Renal pelvis (tissue), 1 donor: ENCODE measurements at regions not wholly inside any gene's neighbourhood (a gene's known extent, or its start where the extent isn't known, plus 50 kb on each side); places are given as distances from the start of the nearest gene placed in this dataset.
A peak's percentile ranks its signal among the peaks of the same experiment; 100 is the strongest.
"Not testable (repeated sequence)": the region's sequence is repeated elsewhere in the genome, so short reads cannot be mapped to it uniquely, and the experiment has no call there.

Experiments
- DNase-seq: peaks from one replicate; pipeline ENCODE4 v3.0.0-alpha.2; 2013

DNA sequence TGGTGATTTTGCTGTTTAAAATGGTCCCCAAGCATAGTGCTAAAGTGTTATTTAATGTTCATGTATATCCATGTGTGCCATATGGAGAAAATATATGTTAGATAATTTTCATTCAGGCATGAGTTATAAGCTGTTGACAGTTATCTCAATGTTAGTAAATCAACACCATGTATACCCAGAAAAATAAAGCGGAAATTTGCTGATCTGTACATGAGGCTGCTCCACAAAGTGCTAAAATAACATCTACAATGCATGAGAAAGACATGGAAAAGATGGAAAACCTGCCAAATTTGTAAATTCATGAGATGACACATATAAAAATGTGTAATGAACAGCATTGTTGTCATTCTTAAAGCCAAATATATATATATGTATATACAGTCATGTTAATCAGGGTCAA, 1199.2 kb downstream of the FSCB start:
- DNase-seq = no peak

DNA sequence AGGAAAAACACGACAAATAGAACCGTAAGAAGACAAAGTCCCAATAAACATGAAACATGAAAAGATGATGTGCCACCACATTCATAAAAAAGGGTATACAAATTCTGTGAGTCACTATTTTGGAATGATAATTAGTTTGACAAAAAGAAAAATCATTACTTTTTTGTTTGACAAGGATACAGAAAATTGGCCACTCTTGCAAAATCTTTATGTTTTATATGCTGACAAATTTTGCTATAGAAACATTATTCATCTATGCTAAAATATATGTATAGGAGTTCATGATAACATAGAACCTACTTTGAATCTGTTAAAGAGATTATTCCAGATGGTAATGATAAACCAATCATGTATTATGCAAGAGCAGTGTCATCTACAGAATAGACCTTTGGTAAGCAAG, 1201.0 kb downstream of the FSCB start:
- DNase-seq = no peak

DNA sequence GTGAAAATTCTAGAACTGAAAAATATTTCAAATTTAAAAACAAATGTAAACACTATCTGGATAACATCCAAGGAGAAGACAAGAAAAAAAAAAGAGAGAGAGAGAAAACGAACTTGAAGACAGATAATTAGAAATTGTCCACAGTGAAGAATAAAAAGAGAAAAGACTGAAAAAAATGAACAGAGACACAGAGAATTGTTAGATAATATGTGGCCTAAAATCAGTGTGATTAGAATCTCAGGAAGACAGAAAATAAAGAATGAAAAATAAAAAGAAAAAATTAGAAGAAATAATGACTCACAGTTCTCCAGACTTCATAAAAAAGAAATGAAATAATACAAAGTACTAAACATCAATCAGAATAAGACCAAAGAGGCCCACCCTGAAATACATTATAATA, 1209.3 kb downstream of the FSCB start:
- DNase-seq = no peak

DNA sequence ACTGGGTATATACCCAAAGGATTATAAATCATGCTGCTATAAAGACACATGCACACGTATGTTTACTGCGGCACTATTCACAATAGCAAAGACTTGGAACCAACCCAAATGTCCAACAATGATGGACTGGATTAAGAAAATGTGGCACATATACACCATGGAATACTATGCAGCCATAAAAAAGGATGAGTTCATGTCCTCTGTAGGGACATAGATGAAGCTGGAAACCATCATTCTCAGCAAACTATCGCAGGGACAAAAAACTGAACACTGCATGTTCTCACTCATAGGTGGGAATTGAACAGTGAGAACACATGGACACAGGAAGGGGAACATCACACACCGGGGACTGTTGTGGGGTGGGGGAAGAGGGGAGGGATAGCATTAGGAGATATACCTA, 1211.0 kb downstream of the FSCB start:
- DNase-seq = not testable (repeated sequence)

DNA sequence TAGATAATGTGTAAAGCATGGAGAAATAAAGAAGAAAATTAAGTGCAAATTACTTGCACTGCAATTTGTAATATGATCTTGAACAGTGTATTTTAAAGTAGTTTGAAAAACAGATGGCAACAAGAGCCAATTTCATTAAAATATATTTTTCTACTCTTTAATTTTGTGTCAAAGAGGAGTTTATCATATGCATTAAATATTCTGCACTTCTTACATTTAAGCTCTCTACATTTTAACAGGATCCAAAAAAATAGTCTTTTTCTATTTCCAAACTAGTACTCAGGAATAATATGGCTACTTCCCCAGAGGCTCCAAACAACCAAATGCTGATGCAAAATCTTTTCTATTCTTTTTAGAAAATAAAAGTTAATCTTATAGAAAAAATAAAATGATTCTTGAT, 1221.5 kb downstream of the FSCB start:
- DNase-seq = no peak

DNA sequence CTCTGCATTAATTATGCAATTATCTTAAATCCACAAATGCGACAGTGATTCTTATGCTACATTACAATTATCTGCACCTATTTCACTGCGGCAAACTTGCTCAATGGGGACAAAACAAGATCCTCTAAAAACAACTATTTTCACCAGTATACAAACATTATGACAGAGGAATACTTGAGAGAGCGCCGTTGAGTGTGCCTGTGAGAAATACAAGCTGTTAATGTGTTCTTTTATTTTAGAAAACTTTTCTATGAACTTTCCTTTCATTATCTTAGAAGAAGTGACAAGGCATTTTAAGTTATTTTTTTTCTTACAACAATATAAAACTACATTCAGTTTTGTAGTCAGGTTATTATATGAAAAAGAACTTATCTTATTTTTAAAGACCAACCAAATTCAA, 1247.0 kb downstream of the FSCB start:
- DNase-seq = no peak

DNA sequence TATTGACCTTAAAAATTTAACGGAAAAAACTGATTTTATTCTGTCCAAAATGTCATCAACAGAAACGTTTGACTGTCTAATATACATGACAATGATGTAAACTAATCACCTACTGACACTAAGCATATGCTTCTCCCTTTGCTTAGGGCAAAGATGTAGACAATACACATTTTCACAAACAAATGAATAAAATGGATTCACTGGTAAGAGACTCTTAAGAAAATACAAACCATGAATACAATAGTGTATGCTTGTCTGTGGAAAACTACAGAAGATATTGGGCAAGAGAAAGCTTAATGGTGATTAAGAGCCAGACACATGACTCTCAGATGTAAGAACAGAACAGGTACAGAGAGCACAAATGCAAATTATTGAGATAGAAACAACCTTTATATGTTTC, 1248.7 kb downstream of the FSCB start:
- DNase-seq = no peak

DNA sequence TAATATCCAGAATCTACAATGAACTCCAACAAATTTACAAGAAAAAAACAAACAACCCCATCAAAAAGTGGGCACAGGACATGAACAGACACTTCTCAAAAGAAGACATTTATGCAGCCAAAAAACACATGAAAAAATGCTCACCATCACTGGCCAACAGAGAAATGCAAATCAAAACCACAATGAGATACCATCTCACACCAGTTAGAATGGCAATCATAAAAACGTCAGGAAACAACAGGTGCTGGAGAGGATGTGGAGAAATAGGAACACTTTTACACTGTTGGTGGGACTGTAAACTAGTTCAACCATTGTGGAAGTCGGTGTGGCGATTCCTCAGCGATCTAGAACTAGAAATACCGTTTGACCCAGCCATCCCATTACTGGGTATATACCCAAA, 1250.1 kb downstream of the FSCB start:
- not testable (repeated sequence) for DNase-seq

DNA sequence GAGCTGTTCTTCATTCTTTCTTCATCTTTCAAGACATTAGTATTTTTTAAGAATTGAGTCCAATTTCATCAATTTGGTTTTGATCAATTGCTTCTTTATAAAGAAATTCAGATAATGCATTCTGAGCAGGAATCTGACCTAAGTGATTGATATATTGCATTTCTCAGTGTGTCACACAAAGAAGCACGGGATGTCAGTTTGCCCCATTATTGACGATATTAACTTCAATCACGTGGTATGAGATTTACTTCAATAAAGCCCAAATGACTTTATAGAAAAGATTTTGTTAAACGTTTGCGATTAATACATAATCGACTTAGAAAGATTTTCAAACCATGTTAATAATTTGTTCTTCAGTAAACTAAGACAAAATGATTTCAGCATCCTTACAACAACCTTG, 1254.2 kb downstream of the FSCB start:
- no peak for DNase-seq

DNA sequence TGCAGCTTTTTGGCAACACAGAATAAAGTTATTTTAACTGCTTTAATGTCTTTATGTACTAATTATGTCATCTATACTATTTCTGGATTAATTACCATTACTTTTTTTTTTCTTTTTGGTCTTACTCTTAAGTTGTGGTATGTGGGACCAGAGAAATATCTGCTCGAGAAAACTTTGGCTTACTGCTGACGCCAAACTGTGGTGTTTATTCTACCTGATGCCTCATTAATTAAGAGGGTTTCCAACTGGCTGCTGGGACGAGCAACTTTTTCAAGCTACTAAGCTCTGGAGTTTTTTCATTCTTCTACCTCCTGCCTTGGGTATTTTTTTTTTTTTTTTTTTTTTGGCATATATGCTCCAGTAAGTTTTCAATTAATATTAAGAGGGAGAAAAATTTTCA, 1257.5 kb downstream of the FSCB start:
- DNase-seq = peak; percentile 15

DNA sequence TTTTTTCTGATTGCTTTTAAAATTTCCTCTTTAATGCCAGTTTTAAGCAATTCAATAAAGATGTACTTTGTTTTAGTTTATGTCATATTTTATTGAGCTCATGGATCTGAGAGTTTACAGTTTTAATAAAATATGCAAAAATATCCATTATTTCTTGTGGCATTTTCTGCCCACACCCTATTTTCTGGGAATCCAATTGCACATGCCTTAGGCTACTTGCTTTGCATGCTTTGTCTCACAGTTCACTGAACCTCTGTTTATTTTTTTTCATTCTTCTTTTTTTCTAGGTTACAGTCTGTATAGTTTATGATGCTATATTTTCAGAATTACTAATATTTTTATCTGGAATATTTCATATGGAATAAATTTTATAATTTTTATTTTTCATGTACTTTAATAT, 1258.0 kb downstream of the FSCB start:
- DNase-seq = no peak

DNA sequence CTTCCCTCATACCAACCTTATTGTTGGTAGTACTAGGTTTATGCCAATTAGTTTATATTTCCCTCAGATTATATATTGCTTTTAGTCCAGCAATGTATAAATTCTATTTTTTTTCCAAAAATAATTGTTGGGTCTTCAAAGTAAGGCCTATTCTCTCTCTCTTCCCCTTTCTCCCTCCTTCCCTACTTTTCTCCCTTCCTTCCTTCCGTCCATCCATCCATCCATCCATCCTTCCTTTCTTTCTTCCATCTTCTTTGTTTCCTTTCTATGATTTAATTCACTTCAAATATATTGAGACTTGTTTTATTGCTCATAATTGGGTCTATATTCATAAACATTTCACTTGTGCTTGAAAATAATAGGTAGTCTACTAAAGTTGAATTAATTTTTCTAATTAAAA, 1259.2 kb downstream of the FSCB start:
- no peak for DNase-seq

DNA sequence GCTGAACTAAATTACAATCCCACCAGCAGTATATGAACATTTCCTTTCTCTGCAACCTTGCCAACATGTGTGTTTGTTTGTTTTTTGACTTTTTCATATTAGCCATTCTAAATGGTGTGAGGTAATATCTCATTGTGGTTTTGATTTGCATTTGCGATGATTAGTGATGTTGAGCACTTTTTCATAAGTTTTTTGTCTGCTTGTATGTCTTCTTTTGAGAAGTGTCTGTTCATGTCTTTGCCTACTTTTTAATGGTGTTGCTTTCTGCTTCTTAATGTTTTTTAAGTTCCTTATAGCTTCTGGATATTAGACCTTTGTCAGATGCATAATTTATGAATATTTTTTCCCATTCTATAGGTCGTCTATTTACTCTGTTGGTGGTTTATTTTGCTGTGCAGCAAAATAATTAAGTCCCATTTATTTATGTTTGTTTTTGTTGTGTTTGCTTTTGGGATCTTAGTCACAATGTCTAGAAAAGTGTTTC, 1262.9 kb downstream of the FSCB start:
- DNase-seq = no peak

DNA sequence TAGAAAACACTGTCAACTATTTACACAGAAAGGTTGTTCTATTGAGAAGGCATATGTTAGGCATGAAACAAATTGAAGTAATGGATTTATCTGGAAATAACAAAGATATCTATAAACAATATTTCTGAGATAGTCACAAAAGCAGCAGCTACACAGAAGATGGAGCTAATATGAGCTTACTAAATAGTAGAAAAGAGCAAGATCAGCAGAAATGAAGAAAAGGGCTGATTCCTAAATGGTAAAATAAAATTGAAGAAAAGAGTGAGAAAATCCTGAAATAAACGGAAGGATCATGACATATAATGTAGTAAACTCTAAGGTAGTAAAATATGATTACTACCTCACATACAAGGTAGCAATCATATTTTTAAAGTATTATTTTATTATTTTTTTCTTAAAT, 1263.9 kb downstream of the FSCB start:
- DNase-seq = no peak

DNA sequence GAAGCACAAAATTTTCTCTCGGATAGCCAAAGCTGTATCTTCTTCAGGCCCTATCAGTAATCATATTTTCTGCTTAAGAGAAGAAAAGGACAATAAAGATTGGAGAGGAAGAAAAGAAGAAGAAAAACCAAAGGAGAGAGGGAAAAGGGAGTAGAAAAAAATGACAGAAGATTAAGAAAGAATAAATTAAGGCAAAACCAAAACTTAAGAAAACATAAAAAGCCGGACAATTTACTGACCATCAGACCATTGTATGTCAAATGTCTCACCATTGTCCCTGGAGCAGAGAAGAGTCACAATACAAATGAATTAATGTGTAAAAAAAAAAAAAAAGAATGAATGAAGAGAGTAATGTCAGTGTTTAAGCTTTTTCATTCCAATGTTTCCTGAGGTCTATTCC, 1274.8 kb downstream of the FSCB start:
- DNase-seq = no peak

DNA sequence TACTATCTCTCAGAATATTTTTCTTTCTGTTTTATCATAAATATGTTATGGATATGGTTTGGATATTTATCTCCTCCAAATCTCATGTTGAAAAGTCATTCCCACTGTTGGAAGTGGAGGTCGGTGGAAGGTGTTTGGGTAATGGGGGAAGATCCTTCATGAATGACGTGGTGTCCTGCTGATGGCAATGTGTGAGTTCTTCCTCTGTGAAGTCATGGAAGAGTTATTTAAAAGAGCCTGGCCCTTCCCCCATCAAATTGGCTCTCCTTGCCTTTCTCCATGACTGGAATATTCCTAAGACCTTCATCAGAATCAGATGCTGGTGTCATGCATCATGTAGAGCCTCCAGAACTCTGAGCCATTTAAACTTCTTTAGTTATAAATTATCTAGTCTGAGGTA, 1291.6 kb downstream of the FSCB start:
- DNase-seq = no peak

DNA sequence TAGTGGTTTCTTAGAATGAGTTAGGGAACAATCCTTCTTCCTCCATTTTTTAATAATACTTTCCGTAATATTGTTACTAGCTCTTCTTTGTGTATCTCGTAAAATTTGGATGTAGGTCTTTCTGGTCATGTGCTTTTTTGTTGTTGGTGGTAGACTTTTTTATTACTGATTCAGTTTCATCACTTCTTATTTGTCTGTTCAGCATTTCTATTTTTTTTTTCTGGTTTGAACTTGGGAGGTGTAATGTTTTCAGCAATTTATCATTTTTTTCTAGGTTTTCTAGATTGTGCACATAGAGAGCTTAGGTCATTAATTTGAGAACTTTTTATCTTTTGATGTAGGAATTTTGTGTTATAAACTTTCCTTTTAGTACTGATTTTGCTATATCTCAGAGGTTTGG, 1299.9 kb downstream of the FSCB start:
- no peak for DNase-seq

DNA sequence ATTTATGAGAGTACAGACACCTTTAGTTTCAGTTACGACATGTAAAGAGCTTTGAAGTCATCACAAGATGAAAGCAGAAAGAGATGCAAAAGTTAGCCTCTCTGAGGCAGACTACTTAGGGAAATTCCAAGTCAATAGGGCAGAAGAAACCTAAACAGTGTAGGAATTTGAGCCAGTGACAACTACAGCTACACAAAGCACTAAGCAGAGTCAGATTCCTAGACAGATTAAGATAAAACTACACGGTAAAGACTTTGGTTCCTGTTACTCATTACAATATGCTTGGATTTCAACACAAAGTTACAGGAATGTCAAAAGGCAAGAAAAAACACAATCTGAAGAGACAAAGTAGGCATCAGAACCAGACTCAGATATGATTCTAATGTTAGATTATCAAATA, 1302.3 kb downstream of the FSCB start:
- no peak for DNase-seq

DNA sequence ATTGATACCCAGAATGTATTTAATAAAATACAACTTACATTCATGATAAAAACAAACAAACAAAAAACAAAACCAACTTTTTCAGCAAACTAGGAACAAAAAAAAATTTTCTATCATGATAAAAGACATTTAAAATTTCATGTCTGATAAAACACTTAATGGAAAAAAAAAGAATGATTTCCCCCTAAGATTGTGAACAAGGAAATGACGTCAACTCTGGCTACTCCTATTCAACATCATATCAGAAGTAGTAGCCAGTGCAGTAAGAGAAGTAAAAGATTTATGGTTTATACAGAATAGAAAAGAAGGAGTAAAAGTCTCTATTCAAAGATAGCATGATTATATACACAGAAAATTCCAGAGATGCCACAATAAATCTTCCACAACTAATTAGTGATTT, 1306.6 kb downstream of the FSCB start:
- DNase-seq = no peak

DNA sequence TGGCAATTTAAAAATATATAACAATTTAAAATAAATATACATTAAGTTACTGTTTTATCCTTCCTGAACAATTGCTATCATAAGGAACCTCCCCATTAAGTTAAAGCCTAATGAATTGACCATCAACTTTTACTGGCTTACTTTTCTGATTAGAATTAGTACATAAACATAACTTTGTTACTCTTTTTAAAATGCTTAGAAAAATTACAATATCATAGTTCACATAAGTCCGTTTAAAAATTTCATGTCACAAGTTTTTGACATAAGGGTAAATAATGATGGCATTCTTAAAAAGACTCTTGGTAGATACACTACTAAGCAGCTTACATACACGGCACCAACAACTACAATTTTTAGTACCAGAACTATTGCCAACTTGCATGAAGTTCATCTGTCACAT, 1308.6 kb downstream of the FSCB start:
- DNase-seq = no peak

DNA sequence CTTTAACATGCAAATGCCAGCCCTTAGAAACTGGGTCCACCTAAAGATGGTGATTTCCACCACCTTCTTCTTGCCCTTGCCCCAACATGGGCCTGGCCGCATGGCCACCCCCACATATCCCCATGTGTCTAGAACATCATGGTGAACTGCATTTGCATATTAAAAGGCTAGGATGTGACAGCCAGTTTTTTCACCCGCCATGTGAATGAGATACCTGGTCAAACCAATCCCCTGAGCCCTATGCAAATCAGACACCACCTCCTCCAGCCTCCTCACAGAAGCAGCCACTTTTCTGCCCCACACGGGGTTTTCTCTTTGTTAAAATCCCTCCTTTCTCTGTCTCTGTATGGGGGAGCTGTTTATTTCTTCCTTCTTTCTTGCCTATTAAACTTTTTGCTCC, 1322.5 kb downstream of the FSCB start:
- no peak for DNase-seq

DNA sequence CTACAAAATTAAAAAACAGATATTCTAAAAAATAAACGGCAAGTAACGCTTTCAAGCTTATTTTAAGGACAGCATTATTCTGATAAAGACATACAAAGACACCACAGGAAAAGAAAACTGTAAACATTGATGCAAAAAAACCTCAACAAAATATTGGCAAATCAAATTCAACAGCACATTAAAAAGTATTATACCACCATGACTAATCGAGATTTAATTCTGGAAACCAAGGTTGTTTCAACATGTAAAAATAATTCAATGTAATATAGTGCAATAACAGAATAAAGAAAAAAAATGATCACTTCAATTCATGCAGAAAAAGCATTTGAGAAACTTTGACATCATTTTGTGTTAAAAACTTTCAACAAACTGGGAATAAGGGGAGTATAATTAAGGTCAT, 1323.2 kb downstream of the FSCB start:
- DNase-seq = no peak

DNA sequence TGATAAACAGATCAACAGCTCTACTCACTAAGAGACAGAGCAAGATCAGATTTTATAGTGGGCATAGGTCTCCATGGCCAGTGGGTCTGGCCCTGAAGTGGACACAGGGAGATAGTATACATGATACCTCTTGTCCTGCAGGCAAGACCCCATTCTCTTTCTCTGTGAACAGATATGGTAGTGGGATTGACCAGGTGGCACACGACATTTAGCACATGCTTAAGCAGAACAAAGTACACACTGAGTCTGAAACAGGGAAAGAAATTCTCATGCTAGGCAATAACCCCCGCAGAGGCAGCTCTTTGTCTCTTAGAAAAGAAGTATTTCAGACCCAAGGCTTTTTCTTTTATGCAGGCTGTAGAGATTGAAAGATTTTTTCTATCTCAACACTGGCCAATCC, 1331.2 kb downstream of the FSCB start:
- peak; percentile 19 for DNase-seq

DNA sequence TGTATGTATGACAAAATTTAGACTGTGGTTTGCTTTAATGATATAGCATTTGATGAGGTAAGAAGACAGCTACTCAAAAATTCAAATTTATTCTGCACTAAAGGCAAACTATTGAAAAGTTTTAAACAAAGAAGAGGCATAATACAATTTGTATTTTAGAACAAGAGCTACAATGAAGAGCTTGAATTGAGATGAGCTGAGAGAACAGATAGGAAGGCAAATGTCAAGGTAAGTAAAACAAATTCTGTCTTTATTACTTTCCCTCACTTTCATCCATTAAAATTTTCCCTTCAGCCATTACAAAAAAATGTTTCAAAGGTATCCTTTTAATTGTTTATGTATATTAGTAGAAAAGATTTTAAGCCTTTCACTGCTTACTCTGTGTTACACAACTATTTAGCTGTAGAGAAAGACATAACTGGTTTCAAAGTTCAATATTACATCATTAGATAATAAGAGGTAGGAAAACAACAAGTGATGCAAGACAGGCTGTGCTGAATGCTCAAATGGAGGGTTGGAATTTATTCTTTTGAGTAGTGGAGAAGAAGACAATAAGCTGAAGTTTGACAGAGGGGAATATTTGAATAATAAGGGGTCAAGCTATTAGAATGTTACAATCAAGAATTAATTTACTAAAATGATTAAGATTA, 1334.1 kb downstream of the FSCB start:
- no peak for DNase-seq

DNA sequence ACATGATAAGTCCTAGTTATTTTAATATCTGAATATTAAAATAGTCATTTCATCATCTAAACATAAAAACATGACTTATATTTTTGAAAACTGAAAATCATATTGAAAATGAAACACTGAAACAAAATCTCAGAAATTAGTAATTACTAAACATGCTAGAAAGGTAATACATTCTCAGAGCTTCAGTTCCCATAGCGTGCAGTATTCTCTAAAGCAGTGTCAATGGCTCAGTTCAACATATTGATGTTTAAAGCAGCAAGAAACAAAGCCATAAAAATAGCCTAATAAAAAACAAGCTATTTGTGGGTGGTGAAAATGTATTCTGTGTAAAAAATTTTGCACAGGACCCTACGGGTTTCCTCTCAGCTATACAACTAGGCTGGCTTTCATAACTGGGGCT, 1337.4 kb downstream of the FSCB start:
- DNase-seq = no peak
